ENCODE measurements at regions not wholly inside any gene's neighbourhood (a gene's known extent, or its start where the extent isn't known, plus 50 kb on each side); places are given as distances from the start of the nearest gene placed in this dataset.

GRCh38 chr13:44321961-44322360 is 51.7 kb upstream of the SERP2 start (continued):
- no peak for TF ChIP-seq ZBTB40 (IDR thresholded peaks at IDR 0.05)
- TF ChIP-seq ZBTB40 (CRISPR knock-in tag; IDR thresholded peaks at IDR 0.05): no peak
- no peak for TF ChIP-seq ZNF678 (CRISPR knock-in tag; IDR thresholded peaks at IDR 0.05)
- TF ChIP-seq PHF8 (CRISPR knock-in tag; IDR thresholded peaks at IDR 0.05): no peak
- TF ChIP-seq GABPA (IDR thresholded peaks at IDR 0.05; ENCODE audit: low read depth, low read length): no peak
- no peak for TF ChIP-seq GABPA (CRISPR knock-in tag; IDR thresholded peaks at IDR 0.05; ENCODE audit: low read depth)
- no peak for TF ChIP-seq KLF11 (CRISPR knock-in tag; IDR thresholded peaks at IDR 0.05)
- no peak for TF ChIP-seq ZNF543 (CRISPR knock-in tag; IDR thresholded peaks at IDR 0.05)
- no peak for TF ChIP-seq SRF (IDR thresholded peaks at IDR 0.05; ENCODE audit: low read depth, low read length)
- TF ChIP-seq SMC3 (IDR thresholded peaks at IDR 0.05; ENCODE audit: low read length): no peak
- no peak for TF ChIP-seq BRD4 (CRISPR knock-in tag; IDR thresholded peaks at IDR 0.05)
